ENCODE measurements at regions not wholly inside any gene's neighbourhood (a gene's known extent, or its start where the extent isn't known, plus 50 kb on each side); places are given as distances from the start of the nearest gene placed in this dataset.

DNA sequence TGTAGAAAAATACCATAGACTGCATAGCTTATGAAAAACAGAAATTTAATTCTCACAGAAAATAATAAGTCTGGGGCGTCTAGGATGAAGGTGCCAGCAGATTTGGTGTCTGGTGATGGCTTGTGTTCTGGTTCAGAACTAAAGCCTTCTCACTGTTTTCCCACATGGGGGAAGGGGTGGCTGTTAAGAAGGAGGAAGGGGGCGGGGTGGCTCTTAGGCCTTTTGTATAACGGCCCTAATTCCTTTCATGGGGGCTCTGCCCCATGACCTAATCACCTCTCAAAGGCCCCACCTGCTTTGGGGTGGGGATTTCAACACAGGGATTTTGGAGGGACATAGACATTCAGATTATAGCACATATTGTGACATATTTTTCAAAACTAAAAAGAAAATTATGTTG lies 173.2 kb upstream of the TECRL start:
- no peak overlapping the region for H3K27ac ChIP-seq
- no peak overlapping the region for H3K4me3 ChIP-seq
- TF ChIP-seq CTCF (IDR thresholded peaks at IDR 0.05) (no peak), EP300 (IDR thresholded peaks at IDR 0.05) (no peak), POLR2AphosphoS5 (IDR thresholded peaks at IDR 0.05) (no peak), POLR2A (IDR thresholded peaks at IDR 0.05) (no peak)
- no peaks in the 10 kb centered on the region for H3K36me3 ChIP-seq
- WGBS: 57% methylated on average over 3 of the region's 3 CpGs
- no peaks in the 10 kb centered on the region for H3K9me3 ChIP-seq
- no peaks in the 10 kb centered on the region for H3K27me3 ChIP-seq
- DNase-seq (ENCODE audit: low spot score in 2 of 2): no peak
- no peaks in the 10 kb centered on the region for H3K4me1 ChIP-seq

GRCh38 chr4:64581422-64581821 lies 172.2 kb upstream of the TECRL start:
- no peak overlapping the region for H3K27ac ChIP-seq
- WGBS: 68% methylated on average over 2 of the region's 2 CpGs
- no peaks in the 10 kb centered on the region for H3K9me3 ChIP-seq
- no peaks in the 10 kb centered on the region for H3K36me3 ChIP-seq
- no peaks in the 10 kb centered on the region for H3K4me1 ChIP-seq
- DNase-seq (ENCODE audit: low spot score in 2 of 2): no peak
- no peak overlapping the region for H3K4me3 ChIP-seq
- no peaks in the 10 kb centered on the region for H3K27me3 ChIP-seq
- TF ChIP-seq POLR2A (IDR thresholded peaks at IDR 0.05): no peak
- TF ChIP-seq CTCF (IDR thresholded peaks at IDR 0.05): no peak
- TF ChIP-seq EP300 (IDR thresholded peaks at IDR 0.05): no peak
- no peak for TF ChIP-seq POLR2AphosphoS5 (IDR thresholded peaks at IDR 0.05)

- Histone ChIP-seq H3K4me3 (no peak overlapping the region), H3K27me3 (no peaks in the 10 kb centered on the region), H3K27ac (no peak overlapping the region), H3K36me3 (no peaks in the 10 kb centered on the region), H3K9me3 (no peaks in the 10 kb centered on the region), H3K4me1 (no peaks in the 10 kb centered on the region)
- 24% methylated on average over 4 of the region's 4 CpGs for WGBS
- DNase-seq (ENCODE audit: low spot score in 2 of 2): no peak
- TF ChIP-seq POLR2AphosphoS5 (IDR thresholded peaks at IDR 0.05): no peak
- no peak for TF ChIP-seq POLR2A (IDR thresholded peaks at IDR 0.05)
- no peak for TF ChIP-seq EP300 (IDR thresholded peaks at IDR 0.05)
Observed at GRCh38 chr4:64564126-64564525, 154.9 kb upstream of the TECRL start.

- H3K36me3 ChIP-seq: no peaks in the 10 kb centered on the region
- H3K4me1 ChIP-seq: no peaks in the 10 kb centered on the region
- TF ChIP-seq POLR2A (IDR thresholded peaks at IDR 0.05): no peak
- TF ChIP-seq POLR2AphosphoS5 (IDR thresholded peaks at IDR 0.05): no peak
- no peak for TF ChIP-seq CTCF (IDR thresholded peaks at IDR 0.05)
- TF ChIP-seq EP300 (IDR thresholded peaks at IDR 0.05): no peak
- no peaks in the 10 kb centered on the region for H3K27me3 ChIP-seq
- no peaks in the 10 kb centered on the region for H3K9me3 ChIP-seq
- no peak for DNase-seq (ENCODE audit: low spot score in 2 of 2)
- 91% methylated on average over 4 of the region's 4 CpGs for WGBS
- H3K27ac ChIP-seq: no peak overlapping the region
- H3K4me3 ChIP-seq: no peak overlapping the region
Observed at GRCh38 chr4:64559571-64559970, 150.3 kb upstream of the TECRL start.

DNA sequence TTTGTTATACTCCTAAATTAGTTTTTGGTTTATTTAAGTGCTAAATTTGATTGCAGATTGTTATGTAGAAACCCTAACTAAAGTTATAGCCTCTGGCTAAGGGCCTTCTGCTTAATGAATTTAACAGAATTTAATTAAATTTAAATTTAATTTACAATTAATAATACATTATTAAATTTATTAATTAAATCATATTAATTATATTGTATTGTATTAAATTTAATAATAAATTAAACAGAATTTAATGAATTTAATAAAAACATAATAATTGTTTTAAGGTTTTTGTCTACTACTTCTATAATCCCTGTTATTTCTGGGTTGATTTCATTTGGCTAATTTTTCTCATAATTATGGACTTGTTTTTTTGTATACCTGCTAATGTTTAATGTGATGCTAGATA lies 141.9 kb upstream of the TECRL start:
- H3K9me3 ChIP-seq: no peaks in the 10 kb centered on the region
- H3K27ac ChIP-seq: no peak overlapping the region
- TF ChIP-seq CTCF (IDR thresholded peaks at IDR 0.05) (no peak), EP300 (IDR thresholded peaks at IDR 0.05) (no peak), POLR2AphosphoS5 (IDR thresholded peaks at IDR 0.05) (no peak), POLR2A (IDR thresholded peaks at IDR 0.05) (no peak)
- DNase-seq (ENCODE audit: low spot score in 2 of 2): no peak
- H3K27me3 ChIP-seq: no peaks in the 10 kb centered on the region
- no peak overlapping the region for H3K4me3 ChIP-seq
- no peaks in the 10 kb centered on the region for H3K36me3 ChIP-seq
- no peaks in the 10 kb centered on the region for H3K4me1 ChIP-seq

DNA sequence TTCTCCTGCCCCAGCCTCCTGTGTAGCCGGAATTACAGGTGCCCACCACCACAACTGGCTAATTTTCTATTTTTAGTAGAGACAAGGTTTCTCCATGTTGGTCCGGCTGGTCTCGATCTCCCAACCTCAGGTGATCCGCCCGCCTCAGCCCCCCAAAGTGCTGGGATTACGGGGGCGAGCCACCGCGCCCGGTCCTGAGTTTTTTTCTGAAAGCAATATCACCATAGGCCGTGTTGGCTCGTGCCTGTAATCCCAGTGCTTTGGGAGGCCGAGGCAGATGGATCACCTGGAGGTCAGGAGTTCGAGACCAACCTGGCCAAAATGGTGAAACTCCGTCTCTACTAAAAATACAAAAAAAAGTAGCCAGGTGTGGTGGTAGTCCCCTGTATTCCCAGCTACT lies 136.3 kb upstream of the TECRL start:
- no peak overlapping the region for H3K4me3 ChIP-seq
- H3K4me1 ChIP-seq: no peaks in the 10 kb centered on the region
- H3K36me3 ChIP-seq: no peaks in the 10 kb centered on the region
- H3K9me3 ChIP-seq: no peaks in the 10 kb centered on the region
- H3K27ac ChIP-seq: no peak overlapping the region
- TF ChIP-seq POLR2A (IDR thresholded peaks at IDR 0.05) (no peak), POLR2AphosphoS5 (IDR thresholded peaks at IDR 0.05) (no peak)
- WGBS: 92% methylated on average over 15 of the region's 15 CpGs
- DNase-seq (ENCODE audit: low spot score in 2 of 2): no peak
- H3K27me3 ChIP-seq: no peaks in the 10 kb centered on the region
